HL-60 (cell line): ENCODE measurements at regions not wholly inside any gene's neighbourhood (a gene's known extent, or its start where the extent isn't known, plus 50 kb on each side); places are given as distances from the start of the nearest gene placed in this dataset.

Source experiments
- DNase-seq, 2 experiments: peaks; one replicate each; pipeline ENCODE4 v3.0.0-alpha.2; 2010 to 2020; ENCODE audit warnings: low read depth in 1 of 2, low spot score in 1 of 2
- H3K27ac ChIP-seq: fragments of 250-450 bp; sonication (Bioruptor Pico); replicated peaks from 2 replicates; pipeline ENCODE4 v1.5.1; 2020; ENCODE audit warnings: mild to moderate bottlenecking, moderate library complexity
- H3K27me3 ChIP-seq: fragments of 250-450 bp; sonication (Bioruptor Pico); 2 replicates; pipeline ENCODE4 v1.5.1; 2021; ENCODE audit warnings: mild to moderate bottlenecking, moderate library complexity; ENCODE audit not compliant: insufficient read depth, poor library complexity, severe bottlenecking
- H3K4me3 ChIP-seq: replicated peaks from 2 replicates; pipeline ENCODE4 v1.5.1; 2011; ENCODE audit warnings: mild to moderate bottlenecking, control low read depth, low read length; ENCODE audit not compliant: insufficient read depth
- CTCF ChIP-seq: IDR thresholded peaks from one replicate; pipeline ENCODE4 v1.5.1; 2011; ENCODE audit warnings: low read length, control low read depth, inconsistent platforms; ENCODE audit not compliant: insufficient read depth
- GABPA ChIP-seq: IDR thresholded peaks from 2 replicates; pipeline ENCODE4 v1.6.1; 2012; ENCODE audit warnings: low read depth
- POLR2AphosphoS5 ChIP-seq: IDR thresholded peaks from 2 replicates; pipeline ENCODE4 v1.6.1; 2012; ENCODE audit warnings: low read depth
- REST ChIP-seq: IDR thresholded peaks from 2 replicates; pipeline ENCODE4 v1.6.1; 2012; ENCODE audit warnings: low read depth; ENCODE audit not compliant: insufficient replicate concordance
- SPI1 ChIP-seq: IDR thresholded peaks from 2 replicates; pipeline ENCODE4 v1.6.1; 2012; ENCODE audit warnings: low read depth, mild to moderate bottlenecking, borderline replicate concordance

- Histone ChIP-seq H3K27ac (no peak overlapping the region), H3K4me3 (no peak overlapping the region), H3K27me3 (no peaks in the 10 kb centered on the region)
- DNase-seq, result no peak
- no peak for TF ChIP-seq CTCF
- TF ChIP-seq REST, result no peak
- no peak for TF ChIP-seq SPI1
- no peak for TF ChIP-seq GABPA
- no peak for TF ChIP-seq POLR2AphosphoS5
Observed at GRCh38 chr2:397926-398325, 110.0 kb upstream of the ALKAL2 start.

- no peak for DNase-seq
- TF ChIP-seq GABPA, result no peak
- no peak for TF ChIP-seq CTCF
- TF ChIP-seq SPI1, result no peak
- TF ChIP-seq REST, result no peak
- TF ChIP-seq POLR2AphosphoS5, result no peak
- H3K27me3 ChIP-seq, result no peaks in the 10 kb centered on the region
- no peak overlapping the region for H3K4me3 ChIP-seq
- H3K27ac ChIP-seq, result no peak overlapping the region
Observed at GRCh38 chr2:397521-397920, 109.6 kb upstream of the ALKAL2 start.

GRCh38 chr2:396903-397302 is 109.0 kb upstream of the ALKAL2 start:
- no peak for DNase-seq
- H3K27me3 ChIP-seq, result no peaks in the 10 kb centered on the region
- no peak overlapping the region for H3K27ac ChIP-seq
- TF ChIP-seq REST (no peak), CTCF (no peak), POLR2AphosphoS5 (no peak), GABPA (no peak), SPI1 (no peak)
- no peak overlapping the region for H3K4me3 ChIP-seq
